H1 (cell line): ENCODE measurements at regions not wholly inside any gene's neighbourhood (a gene's known extent, or its start where the extent isn't known, plus 50 kb on each side); places are given as distances from the start of the nearest gene placed in this dataset.

ENCODE experiments used
- CTCF ChIA-PET: fragments of 300-600 bp; sonication (Branson Sonifier 250); formaldehyde crosslinking; loops from one replicate; lab custom pipeline; 2021; ENCODE audit not compliant: partially characterized antibody; lab: Charles Lee
- POLR2A ChIA-PET: fragments of 300-600 bp; sonication (Branson Sonifier 250); formaldehyde crosslinking; loops from one replicate; lab custom pipeline; 2021; ENCODE audit warnings: inconsistent platforms; ENCODE audit not compliant: partially characterized antibody; lab: Charles Lee
- DNase-seq, 2 experiments: peaks; one replicate each; pipeline versions ENCODE4 v3.0.0 to v3.0.0-alpha.2; 2010 to 2022; ENCODE audit warnings: low spot score in 2 of 2, low read depth in 1 of 2, mixed read lengths in 1 of 2
- FAIRE-seq: peaks from 2 replicates; lab custom pipeline; 2011; peaks lifted over from hg19 to GRCh38; lab: Jason Lieb, UNC
- H2AFZ ChIP-seq: 2 replicates; pipeline ENCODE4 v1.8.1; 2012; ENCODE audit warnings: low read length, inconsistent platforms
- H2AK5ac ChIP-seq: 2 replicates; pipeline ENCODE4 v1.6.1; 2013; ENCODE audit warnings: low read depth, low read length
- H2BK120ac ChIP-seq: replicated peaks from 2 replicates; pipeline ENCODE3; 2013; ENCODE audit warnings: low read depth, low read length, inconsistent platforms
- H2BK12ac ChIP-seq: 2 replicates; pipeline ENCODE4 v1.6.1; 2013; ENCODE audit warnings: low read depth, low read length
- H2BK15ac ChIP-seq: 2 replicates; pipeline ENCODE4 v1.6.1; 2013; ENCODE audit warnings: low read length
- H2BK20ac ChIP-seq: 2 replicates; pipeline ENCODE4 v1.6.1; 2013; ENCODE audit warnings: low read length
- H2BK5ac ChIP-seq: 2 replicates; pipeline ENCODE4 v1.6.1; 2013; ENCODE audit warnings: low read depth, low read length
- H3K14ac ChIP-seq: 2 replicates; pipeline ENCODE4 v1.6.1; 2013; ENCODE audit warnings: inconsistent platforms; ENCODE audit not compliant: insufficient read length
- H3K18ac ChIP-seq: 2 replicates; pipeline ENCODE4 v1.6.1; 2013; ENCODE audit warnings: low read length; ENCODE audit errors: extremely low read depth
- H3K23ac ChIP-seq: 2 replicates; pipeline ENCODE4 v1.6.1; 2013; ENCODE audit warnings: inconsistent platforms; ENCODE audit not compliant: insufficient read length
- H3K23me2 ChIP-seq: 2 replicates; pipeline ENCODE4 v1.6.1; 2013; ENCODE audit warnings: low read depth, low read length
- H3K27ac ChIP-seq: 2 replicates; pipeline ENCODE4 v1.6.1; 2011; ENCODE audit warnings: low read depth, low read length, inconsistent platforms
- H3K27me3 ChIP-seq, 4 experiments: replicated peaks in 1 of 4; 1 replicate in 1 of 4; 2 replicates in 3 of 4; pipeline versions ENCODE4 v1.6.1 to v1.8.1; 2011 to 2013; ENCODE audit warnings: low read length in 3 of 4, mild to moderate bottlenecking in 3 of 4, inconsistent platforms in 2 of 4, mixed read lengths in 2 of 4, moderate library complexity in 1 of 4; ENCODE audit not compliant: control insufficient read depth in 3 of 4, insufficient read depth in 3 of 4; ENCODE audit errors: extremely low read depth in 1 of 4
- H3K36me3 ChIP-seq, 4 experiments: 2 replicates each; pipeline versions ENCODE4 v1.6.1 to v1.8.1; 2011 to 2013; ENCODE audit warnings: mild to moderate bottlenecking in 4 of 4, low read length in 3 of 4, moderate library complexity in 2 of 4, control low read depth in 1 of 4, inconsistent platforms in 1 of 4; ENCODE audit not compliant: insufficient read depth in 4 of 4, control insufficient read depth in 2 of 4
- H3K4ac ChIP-seq: replicated peaks from 2 replicates; pipeline ENCODE3; 2013; ENCODE audit warnings: low read length, low read depth, mixed read lengths, inconsistent platforms; ENCODE audit not compliant: insufficient read length
- H3K4me1 ChIP-seq, 4 experiments: replicated peaks in 1 of 4; 1 replicate in 1 of 4; 2 replicates in 3 of 4; pipeline versions ENCODE4 v1.6.1 to v1.8.1; 2011 to 2013; ENCODE audit warnings: low read length in 3 of 4, inconsistent platforms in 2 of 4, mixed read lengths in 1 of 4; ENCODE audit not compliant: insufficient read depth in 4 of 4, control insufficient read depth in 3 of 4
- H3K4me2 ChIP-seq, 2 experiments: 2 replicates each; pipeline versions ENCODE4 v1.6.1 to v1.8.1; 2011 to 2013; ENCODE audit warnings: low read depth in 2 of 2, low read length in 2 of 2, control low read depth in 1 of 2, inconsistent platforms in 1 of 2, mild to moderate bottlenecking in 1 of 2; ENCODE audit not compliant: insufficient read depth in 1 of 2
- H3K4me3 ChIP-seq, 4 experiments: fragments of 200-600, 300-600 bp in 1 of 4; sonication (generic), shearing (Covaris generic), sonication (Bioruptor Twin) in 1 of 4; 2 replicates each; pipeline versions ENCODE4 v1.5.1 to v1.8.1; 2011 to 2016; ENCODE audit warnings: low read length in 4 of 4, low read depth in 3 of 4, control low read depth in 2 of 4, inconsistent platforms in 2 of 4, mild to moderate bottlenecking in 2 of 4, mixed read lengths in 1 of 4, moderate library complexity in 1 of 4; ENCODE audit not compliant: insufficient read depth in 2 of 4; ENCODE audit errors: extremely low read depth in 1 of 4
- H3K56ac ChIP-seq: replicated peaks from 2 replicates; pipeline ENCODE3; 2013; ENCODE audit warnings: low read depth, mild to moderate bottlenecking, mixed read lengths, low read length, inconsistent platforms; ENCODE audit not compliant: insufficient read length
- H3K79me1 ChIP-seq: 2 replicates; pipeline ENCODE4 v1.6.1; 2013; ENCODE audit warnings: low read depth, low read length, control low read depth
- H3K79me2 ChIP-seq, 2 experiments: 2 replicates each; pipeline versions ENCODE4 v1.6.1 to v1.8.1; 2012 to 2013; ENCODE audit warnings: low read length in 2 of 2, mild to moderate bottlenecking in 2 of 2, inconsistent platforms in 1 of 2; ENCODE audit not compliant: insufficient read depth in 2 of 2, control insufficient read depth in 1 of 2
- H3K9ac ChIP-seq, 4 experiments: replicated peaks in 1 of 4; 1 replicate in 1 of 4; 2 replicates in 3 of 4; pipeline versions ENCODE4 v1.6.1 to v1.8.1; 2011 to 2013; ENCODE audit warnings: low read depth in 3 of 4, low read length in 3 of 4, control low read depth in 2 of 4, mild to moderate bottlenecking in 2 of 4, moderate library complexity in 2 of 4, inconsistent platforms in 1 of 4; ENCODE audit errors: extremely low read depth in 1 of 4
- H3K9me3 ChIP-seq, 2 experiments: 2 replicates each; pipeline versions ENCODE4 v1.6.1 to v1.8.1; 2012 to 2013; ENCODE audit warnings: mild to moderate bottlenecking in 2 of 2, moderate library complexity in 2 of 2, control low read depth in 1 of 2, inconsistent platforms in 1 of 2, low read depth in 1 of 2, low read length in 1 of 2, mixed read lengths in 1 of 2; ENCODE audit not compliant: insufficient read depth in 2 of 2
- H4K20me1 ChIP-seq, 2 experiments: replicated peaks in 1 of 2; 2 replicates each; pipeline versions ENCODE3 to v1.8.1; 2011 to 2013; ENCODE audit warnings: inconsistent platforms in 2 of 2, low read length in 2 of 2, mild to moderate bottlenecking in 1 of 2; ENCODE audit not compliant: insufficient read depth in 2 of 2, control insufficient read depth in 1 of 2
- H4K5ac ChIP-seq: 2 replicates; pipeline ENCODE4 v1.6.1; 2013; ENCODE audit warnings: low read length, low read depth, mixed read lengths, inconsistent platforms; ENCODE audit not compliant: insufficient read length
- H4K8ac ChIP-seq: 2 replicates; pipeline ENCODE4 v1.8.0; 2013; ENCODE audit warnings: mild to moderate bottlenecking, moderate library complexity, low read length, inconsistent platforms; ENCODE audit not compliant: insufficient read depth; ENCODE audit errors: extremely low read depth
- H4K91ac ChIP-seq: replicated peaks from 2 replicates; pipeline ENCODE3; 2013; ENCODE audit warnings: low read length, mixed read lengths, inconsistent platforms; ENCODE audit not compliant: insufficient read length
- CBX5 ChIP-seq: fragments of 300-800, 300-1000 bp; sonication (generic); IDR thresholded peaks from 2 replicates; pipeline ENCODE4 v1.7.1; 2016; ENCODE audit warnings: antibody characterized with exemption, low read length, low read depth
- CREB1 ChIP-seq: IDR thresholded peaks from 2 replicates; pipeline ENCODE4 v1.6.1; 2012; ENCODE audit warnings: inconsistent platforms
- CTBP2 ChIP-seq: IDR thresholded peaks from 2 replicates; pipeline ENCODE4 v1.7.0; 2011; ENCODE audit warnings: borderline replicate concordance, mild to moderate bottlenecking, moderate library complexity, mixed read lengths, low read length; ENCODE audit not compliant: insufficient read depth, insufficient read length
- KDM5A ChIP-seq: fragments of 200-600 bp; IDR thresholded peaks from 2 replicates; pipeline ENCODE4 v1.7.1; 2012; ENCODE audit warnings: mild to moderate bottlenecking, low read length, inconsistent platforms, mixed read lengths
- WGBS, 2 experiments: shearing (Covaris generic) in 1 of 2; methylation state at CpG; one replicate each; pipeline versions ENCODE4 v1.1.6 to v1.1.7; 2013 to 2015; ENCODE audit warnings: low lambda C conversion rate in 2 of 2, mixed read lengths in 2 of 2, inconsistent platforms in 1 of 2, low coverage in 1 of 2, missing lambda C conversion rate in 1 of 2; ENCODE audit not compliant: insufficient replicate concordance in 2 of 2, insufficient coverage in 1 of 2, insufficient read length in 1 of 2; ENCODE audit errors: extremely low coverage in 1 of 2, missing lambda C conversion rate in 1 of 2; 5-methylcytosine and 5-hydroxymethylcytosine counted together

- FAIRE-seq, result no peak
- Histone ChIP-seq H3K9ac (no peak overlapping the region), H2AK5ac (no peak overlapping the region), H3K9me3 (no peaks in the 10 kb centered on the region), H3K23ac (no peak overlapping the region), H3K56ac (no peak overlapping the region), H2BK12ac (no peak overlapping the region), H4K91ac (no peak overlapping the region), H3K27ac (no peak overlapping the region), H3K18ac (no peak overlapping the region), H3K79me1 (peaks cover 3% of the 10 kb centered on the region), H3K36me3 (peaks cover 0 to 4% (median 0%) of the 10 kb centered on the region in 4 experiments; a peak in 3 of 8 replicates), H2BK120ac (no peak overlapping the region), H3K27me3 (no peaks in the 10 kb centered on the region), H4K20me1 (peaks cover 2 to 3% of the 10 kb centered on the region in 2 experiments), H3K79me2 (peaks cover 0 to 23% of the 10 kb centered on the region in 2 experiments; a peak in 2 of 4 replicates), H4K8ac (no peak overlapping the region), H3K4me2 (no peak overlapping the region), H3K4ac (no peak overlapping the region), H2AFZ (no peak overlapping the region), H2BK20ac (no peak overlapping the region), H3K14ac (no peak overlapping the region), H4K5ac (no peak overlapping the region), H2BK5ac (no peak overlapping the region), H3K4me3 (no peak overlapping the region), H2BK15ac (no peak overlapping the region), H3K4me1 (peaks cover 1 to 10% (median 6%) of the 10 kb centered on the region in 4 experiments; a peak in 4 of 7 replicates), H3K23me2 (no peaks in the 10 kb centered on the region)
- ChIA-PET POLR2A (interaction anchor here (0.6 to 1.8 kb wide), 6 partner anchors 10 to 100 kb away, joined by 3 to 8 read pairs (median 4); no protein-coding TSS in a partner anchor), CTCF (interaction anchor here (0.5 to 4.0 kb wide), 9 partner anchors 9 to 430 kb away, joined by 3 to 24 read pairs (median 3); no protein-coding TSS in a partner anchor)
- peak in 1 of 2 experiments; percentile 52 for DNase-seq
- TF ChIP-seq CREB1 (no peak), KDM5A (no peak), CBX5 (no peak), CTBP2 (no peak)
- WGBS, 2 experiments, result 75% methylated on average over 7 of the region's 7 CpGs; no CpG with 5 or more reads in 1 of the 2 experiments
Observed at GRCh38 chr19:46944918-46945628, 74.6 kb upstream of the NPAS1 start.
